ENCODE measurements at regions not wholly inside any gene's neighbourhood (a gene's known extent, or its start where the extent isn't known, plus 50 kb on each side); places are given as distances from the start of the nearest gene placed in this dataset.
A peak's percentile ranks its signal among the peaks of the same experiment; 100 is the strongest.

DNA sequence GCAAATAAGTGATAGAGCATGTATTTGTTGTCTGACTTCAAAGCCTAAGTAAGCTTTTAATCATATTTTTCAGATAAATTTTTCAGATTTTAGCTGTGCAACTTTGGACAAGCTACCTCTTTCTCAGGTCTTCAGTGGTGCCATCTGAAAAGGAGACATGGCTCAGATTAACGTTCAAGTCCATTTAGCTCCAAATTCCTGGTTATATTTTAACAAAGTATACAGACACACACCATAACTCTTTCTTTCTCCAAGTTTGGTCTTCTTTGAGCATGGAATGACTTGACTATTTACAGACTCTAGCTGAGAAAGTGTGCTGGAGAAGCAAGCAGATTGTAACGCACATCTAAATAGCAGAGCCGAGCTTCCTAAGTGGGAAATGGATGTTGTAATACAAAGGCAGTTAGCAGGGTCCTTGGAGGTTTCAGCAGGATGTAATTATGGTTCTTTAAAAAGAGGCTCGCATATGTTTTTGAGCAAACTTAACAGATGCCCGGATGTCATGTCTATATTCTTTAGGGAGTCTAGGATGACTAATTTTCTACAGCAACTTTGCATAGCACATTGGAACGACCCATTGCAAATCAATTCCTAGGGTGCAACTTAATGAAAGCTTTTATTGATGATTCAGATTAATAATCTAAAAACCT is 128.1 kb upstream of the E2F8 start:
- TF ChIP-seq, protein P1, sequence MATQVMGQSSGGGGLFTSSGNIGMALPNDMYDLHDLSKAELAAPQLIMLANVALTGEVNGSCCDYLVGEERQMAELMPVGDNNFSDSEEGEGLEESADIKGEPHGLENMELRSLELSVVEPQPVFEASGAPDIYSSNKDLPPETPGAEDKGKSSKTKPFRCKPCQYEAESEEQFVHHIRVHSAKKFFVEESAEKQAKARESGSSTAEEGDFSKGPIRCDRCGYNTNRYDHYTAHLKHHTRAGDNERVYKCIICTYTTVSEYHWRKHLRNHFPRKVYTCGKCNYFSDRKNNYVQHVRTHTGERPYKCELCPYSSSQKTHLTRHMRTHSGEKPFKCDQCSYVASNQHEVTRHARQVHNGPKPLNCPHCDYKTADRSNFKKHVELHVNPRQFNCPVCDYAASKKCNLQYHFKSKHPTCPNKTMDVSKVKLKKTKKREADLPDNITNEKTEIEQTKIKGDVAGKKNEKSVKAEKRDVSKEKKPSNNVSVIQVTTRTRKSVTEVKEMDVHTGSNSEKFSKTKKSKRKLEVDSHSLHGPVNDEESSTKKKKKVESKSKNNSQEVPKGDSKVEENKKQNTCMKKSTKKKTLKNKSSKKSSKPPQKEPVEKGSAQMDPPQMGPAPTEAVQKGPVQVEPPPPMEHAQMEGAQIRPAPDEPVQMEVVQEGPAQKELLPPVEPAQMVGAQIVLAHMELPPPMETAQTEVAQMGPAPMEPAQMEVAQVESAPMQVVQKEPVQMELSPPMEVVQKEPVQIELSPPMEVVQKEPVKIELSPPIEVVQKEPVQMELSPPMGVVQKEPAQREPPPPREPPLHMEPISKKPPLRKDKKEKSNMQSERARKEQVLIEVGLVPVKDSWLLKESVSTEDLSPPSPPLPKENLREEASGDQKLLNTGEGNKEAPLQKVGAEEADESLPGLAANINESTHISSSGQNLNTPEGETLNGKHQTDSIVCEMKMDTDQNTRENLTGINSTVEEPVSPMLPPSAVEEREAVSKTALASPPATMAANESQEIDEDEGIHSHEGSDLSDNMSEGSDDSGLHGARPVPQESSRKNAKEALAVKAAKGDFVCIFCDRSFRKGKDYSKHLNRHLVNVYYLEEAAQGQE (IDR thresholded peaks at IDR 0.05; ENCODE audit: insufficient read depth in 1 of 2, low read depth in 2 of 2, low read length in 2 of 2): peak in 1 of 2 experiments; percentile 65; a peak in 2 of 4 replicates
- TF ChIP-seq FOXP2 (optimal IDR thresholded peaks at IDR 0.05; ENCODE audit: borderline replicate concordance, extremely low read depth, extremely low read length, insufficient read depth) (no peak), TAF1 (IDR thresholded peaks at IDR 0.05; ENCODE audit: borderline replicate concordance, insufficient read depth, low read length) (peak; percentile 49; the same call in 1 of the 2 replicates), POLR2AphosphoS5 (IDR thresholded peaks at IDR 0.05; ENCODE audit: low read depth, low read length) (peak; percentile 50; the same call in 1 of the 2 replicates), SIN3A (IDR thresholded peaks at IDR 0.05; ENCODE audit: borderline replicate concordance, insufficient read depth, low read length) (no peak)

DNA sequence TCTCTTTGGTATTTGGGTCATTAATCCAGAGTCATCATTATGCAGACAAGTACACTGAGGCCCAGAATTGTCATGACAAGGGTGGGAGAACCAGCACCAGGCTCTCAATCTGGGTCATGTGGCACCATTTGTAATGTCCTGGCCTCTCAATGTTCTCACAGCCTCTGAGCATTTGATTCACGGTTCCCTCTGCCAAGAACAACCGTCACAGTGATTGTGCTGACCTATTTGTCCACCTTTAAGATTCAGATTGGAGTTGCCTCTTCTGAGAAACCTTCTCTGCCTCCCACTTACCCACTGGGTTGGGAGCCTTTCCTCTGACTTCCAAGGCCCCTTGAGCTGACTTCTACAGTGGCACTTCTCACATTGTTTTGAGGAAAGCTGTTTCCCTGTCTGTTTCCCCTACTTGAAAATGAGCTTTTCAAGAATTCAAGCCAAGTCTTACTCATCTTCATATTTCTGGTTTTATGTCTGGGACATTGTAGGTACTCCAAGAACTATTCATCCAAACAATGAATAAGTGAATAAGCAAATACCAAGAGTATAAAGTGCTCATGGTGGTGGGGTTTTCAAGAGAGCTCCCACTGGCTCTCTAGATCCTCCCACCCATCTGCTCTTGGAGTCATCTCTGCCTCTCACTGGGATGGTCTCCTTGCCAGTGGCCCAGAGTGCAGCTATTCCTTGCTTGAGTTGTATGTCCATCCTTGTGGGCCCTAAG is 126.4 kb upstream of the E2F8 start:
- no peak for TF ChIP-seq POLR2AphosphoS5 (IDR thresholded peaks at IDR 0.05; ENCODE audit: low read depth, low read length)
- TF ChIP-seq SIN3A (IDR thresholded peaks at IDR 0.05; ENCODE audit: borderline replicate concordance, insufficient read depth, low read length): no peak
- TF ChIP-seq TAF1 (IDR thresholded peaks at IDR 0.05; ENCODE audit: borderline replicate concordance, insufficient read depth, low read length): no peak
- no peak for TF ChIP-seq FOXP2 (optimal IDR thresholded peaks at IDR 0.05; ENCODE audit: borderline replicate concordance, extremely low read depth, extremely low read length, insufficient read depth)
- TF ChIP-seq, protein P1 (IDR thresholded peaks at IDR 0.05; ENCODE audit: insufficient read depth in 1 of 2, low read depth in 2 of 2, low read length in 2 of 2): no peak

- TF ChIP-seq POLR2AphosphoS5 (IDR thresholded peaks at IDR 0.05; ENCODE audit: low read depth, low read length) (no peak), FOXP2 (optimal IDR thresholded peaks at IDR 0.05; ENCODE audit: borderline replicate concordance, extremely low read depth, extremely low read length, insufficient read depth) (no peak), SIN3A (IDR thresholded peaks at IDR 0.05; ENCODE audit: borderline replicate concordance, insufficient read depth, low read length) (no peak)
Measured at GRCh38 chr11:19365743-19366410, 125.1 kb upstream of the E2F8 start.

GRCh38 chr11:19359221-19360000 is 118.7 kb upstream of the E2F8 start:
- TF ChIP-seq SIN3A (IDR thresholded peaks at IDR 0.05; ENCODE audit: borderline replicate concordance, insufficient read depth, low read length): no peak
- no peak for TF ChIP-seq TAF1 (IDR thresholded peaks at IDR 0.05; ENCODE audit: borderline replicate concordance, insufficient read depth, low read length)

DNA sequence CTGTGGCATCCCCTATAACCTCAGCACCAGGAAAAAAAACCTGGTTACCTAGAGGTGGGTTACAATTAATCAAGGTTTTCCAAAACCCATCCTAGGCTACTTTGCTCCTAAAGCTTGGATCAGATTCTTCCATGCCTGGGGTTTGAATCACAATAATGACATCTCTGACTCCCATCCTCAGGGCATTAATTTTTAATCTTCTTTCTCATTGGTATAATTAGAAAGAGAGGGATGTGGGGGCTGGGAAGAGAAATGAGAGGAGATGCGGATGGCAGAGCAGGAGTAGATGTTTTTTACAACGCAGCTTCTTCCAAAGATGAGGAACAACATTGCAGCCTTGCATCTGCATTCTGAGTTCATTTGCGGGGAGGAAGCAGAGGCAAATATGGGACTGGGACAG is 117.2 kb upstream of the E2F8 start:
- no peak for TF ChIP-seq TAF1 (IDR thresholded peaks at IDR 0.05; ENCODE audit: borderline replicate concordance, insufficient read depth, low read length)

- TF ChIP-seq FOXP2 (optimal IDR thresholded peaks at IDR 0.05; ENCODE audit: borderline replicate concordance, extremely low read depth, extremely low read length, insufficient read depth): no peak
- TF ChIP-seq, protein P1 (IDR thresholded peaks at IDR 0.05; ENCODE audit: insufficient read depth in 1 of 2, low read depth in 2 of 2, low read length in 2 of 2): no peak
- TF ChIP-seq POLR2AphosphoS5 (IDR thresholded peaks at IDR 0.05; ENCODE audit: low read depth, low read length): no peak
- no peak for TF ChIP-seq TAF1 (IDR thresholded peaks at IDR 0.05; ENCODE audit: borderline replicate concordance, insufficient read depth, low read length)
- no peak for TF ChIP-seq SIN3A (IDR thresholded peaks at IDR 0.05; ENCODE audit: borderline replicate concordance, insufficient read depth, low read length)
Measured at GRCh38 chr11:19355601-19356000, 114.9 kb upstream of the E2F8 start.

All from PFSK-1 (cell line).